ENCODE measurements at regions not wholly inside any gene's neighbourhood (a gene's known extent, or its start where the extent isn't known, plus 50 kb on each side); places are given as distances from the start of the nearest gene placed in this dataset.

- TF ChIP-seq CTCF (IDR thresholded peaks at IDR 0.05; ENCODE audit: insufficient read depth, low read depth, low read length) (no peak), EZH2 (IDR thresholded peaks at IDR 0.05; ENCODE audit: insufficient read depth, low read length) (no peak)
Observed at GRCh38 chr13:106850973-106851650, 283.2 kb upstream of the ARGLU1 start.

All from astrocyte (in vitro differentiated cells and primary cell).